ENCODE measurements at regions not wholly inside any gene's neighbourhood (a gene's known extent, or its start where the extent isn't known, plus 50 kb on each side); places are given as distances from the start of the nearest gene placed in this dataset.

DNA sequence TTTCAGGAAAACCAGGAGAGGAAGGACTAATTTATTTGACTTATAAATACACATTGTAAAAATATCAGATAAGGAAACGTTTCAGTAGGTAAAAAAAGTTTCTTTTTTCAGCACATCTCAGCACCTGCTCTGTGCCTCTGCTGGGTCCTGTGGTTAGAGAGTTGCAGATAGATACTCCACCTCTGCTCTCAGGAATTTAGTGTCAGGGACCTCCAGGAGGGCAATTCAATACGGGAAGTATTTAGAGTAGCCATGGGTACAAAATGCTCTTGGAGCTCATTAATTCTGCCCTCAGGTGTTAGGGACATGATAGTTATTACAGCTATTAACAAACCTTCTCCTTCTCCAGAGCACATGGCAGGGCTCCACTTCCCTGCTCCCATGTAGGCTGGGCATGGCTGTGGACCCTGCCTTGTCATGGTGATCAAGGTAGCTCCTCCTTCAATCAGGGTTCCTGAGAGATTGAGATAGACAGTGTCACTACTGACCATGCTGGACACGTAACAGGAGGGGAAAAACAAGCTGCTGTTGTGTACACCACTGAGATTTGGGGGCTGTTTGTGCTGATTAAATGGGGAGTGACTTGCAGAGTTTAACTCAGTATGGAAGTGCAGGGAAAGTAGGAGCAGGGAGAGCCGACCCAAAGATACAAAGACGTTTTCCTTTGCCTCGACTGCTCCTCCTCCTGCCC, 185.6 kb upstream of the COPS8 start:
- in situ Hi-C loops (cut with MboI; ENCODE audit: low sequenced_read_pairs, unreplicated experiment): no loop called here
- no peak for TF ChIP-seq CTCF (IDR thresholded peaks at IDR 0.05; ENCODE audit: borderline replicate concordance, control extremely low read depth, extremely low read depth, insufficient read depth, missing control alignments)
- no peak for DNase-seq (ENCODE audit: low spot score)

- DNase-seq (ENCODE audit: low spot score): no peak
- TF ChIP-seq CTCF (IDR thresholded peaks at IDR 0.05; ENCODE audit: borderline replicate concordance, control extremely low read depth, extremely low read depth, insufficient read depth, missing control alignments): no peak
- in situ Hi-C loops (cut with MboI; ENCODE audit: low sequenced_read_pairs, unreplicated experiment): no loop called here
Measured at GRCh38 chr2:236901956-236902355, 183.7 kb upstream of the COPS8 start.

DNA sequence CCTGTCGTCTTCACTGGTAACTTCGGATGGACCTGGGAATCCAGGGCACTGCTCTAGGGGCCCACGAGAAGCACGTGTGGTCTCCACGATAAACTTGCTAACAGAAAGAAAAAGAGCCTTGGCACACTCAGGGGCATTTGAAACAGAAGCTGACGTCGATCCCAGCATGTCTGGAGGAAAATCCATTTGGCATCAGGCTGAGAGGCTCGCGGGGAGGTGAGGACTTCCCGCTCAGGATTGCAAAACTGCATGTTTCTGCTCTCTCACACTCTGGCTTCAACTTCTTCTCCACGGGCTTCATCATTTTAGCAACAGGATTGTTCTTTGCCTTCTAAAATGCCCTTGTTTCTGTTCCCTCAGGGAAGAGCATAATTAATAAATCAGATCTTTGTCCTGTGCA, 181.7 kb upstream of the COPS8 start:
- DNase-seq (ENCODE audit: low spot score): no peak
- TF ChIP-seq CTCF (IDR thresholded peaks at IDR 0.05; ENCODE audit: borderline replicate concordance, control extremely low read depth, extremely low read depth, insufficient read depth, missing control alignments): no peak
- in situ Hi-C loops (cut with MboI; ENCODE audit: low sequenced_read_pairs, unreplicated experiment): no loop called here

GRCh38 chr2:236904389-236905263, 181.1 kb upstream of the COPS8 start:
- in situ Hi-C loops (cut with MboI; ENCODE audit: low sequenced_read_pairs, unreplicated experiment): no loop called here
- no peak for TF ChIP-seq CTCF (IDR thresholded peaks at IDR 0.05; ENCODE audit: borderline replicate concordance, control extremely low read depth, extremely low read depth, insufficient read depth, missing control alignments)
- no peak for DNase-seq (ENCODE audit: low spot score)

GRCh38 chr2:236905976-236906375, 179.7 kb upstream of the COPS8 start:
- no peak for TF ChIP-seq CTCF (IDR thresholded peaks at IDR 0.05; ENCODE audit: borderline replicate concordance, control extremely low read depth, extremely low read depth, insufficient read depth, missing control alignments)
- in situ Hi-C loops (cut with MboI; ENCODE audit: low sequenced_read_pairs, unreplicated experiment): no loop called here
- DNase-seq (ENCODE audit: low spot score): no peak

DNA sequence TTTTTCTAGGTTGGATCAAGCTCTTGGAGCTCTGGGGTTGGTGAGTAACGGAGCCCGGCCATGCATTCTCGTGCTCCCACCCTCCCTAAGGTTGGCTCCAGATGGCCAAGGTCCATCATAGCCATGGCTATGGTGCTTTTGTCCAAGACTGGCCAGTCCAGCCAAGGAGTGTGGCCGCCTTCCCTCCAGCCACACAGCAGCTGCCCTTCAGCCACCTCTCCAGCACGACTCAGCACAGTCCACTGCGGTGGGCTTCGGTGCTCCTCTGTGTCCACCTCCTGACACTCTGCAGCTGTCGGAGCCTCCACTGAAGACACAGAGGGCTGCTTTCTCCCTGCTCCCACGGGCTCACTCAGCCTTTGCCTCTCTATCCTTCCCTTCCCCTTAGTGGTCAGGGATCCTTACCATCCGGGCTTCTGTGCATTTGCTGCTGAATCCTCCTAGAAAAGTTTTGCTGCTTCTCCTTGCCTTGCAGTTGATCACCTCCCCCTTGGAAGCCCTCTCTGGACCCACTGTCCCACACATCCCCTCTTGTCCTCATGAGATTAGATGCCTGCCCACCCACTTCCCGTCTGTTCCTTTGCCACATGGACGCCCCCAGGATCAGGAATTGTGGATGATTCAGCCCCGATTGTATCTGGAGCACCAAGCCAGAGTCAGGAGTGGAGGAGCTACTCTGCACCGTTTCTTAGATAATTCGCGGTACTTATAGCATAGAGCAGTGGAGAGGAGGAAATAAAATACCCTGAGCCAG, 177.1 kb upstream of the COPS8 start:
- DNase-seq (ENCODE audit: low spot score): no peak
- in situ Hi-C loops (cut with MboI; ENCODE audit: low sequenced_read_pairs, unreplicated experiment): no loop called here
- no peak for TF ChIP-seq CTCF (IDR thresholded peaks at IDR 0.05; ENCODE audit: borderline replicate concordance, control extremely low read depth, extremely low read depth, insufficient read depth, missing control alignments)

Measured in GM13976 (cell line).